H9 (cell line): ENCODE measurements at regions not wholly inside any gene's neighbourhood (a gene's known extent, or its start where the extent isn't known, plus 50 kb on each side); places are given as distances from the start of the nearest gene placed in this dataset.

Source experiments
- DNase-seq: peaks from one replicate; pipeline ENCODE4 v3.0.0-alpha.2; 2017
- H2AFZ ChIP-seq: one replicate; pipeline ENCODE4 v1.6.1; 2013; ENCODE audit warnings: mild to moderate bottlenecking, low read length, control low read depth, moderate library complexity
- H2AK5ac ChIP-seq: 2 replicates; pipeline ENCODE4 v1.6.1; 2013; ENCODE audit warnings: low read length, control low read depth, mixed read lengths; ENCODE audit not compliant: insufficient read length
- H2BK120ac ChIP-seq: one replicate; pipeline ENCODE4 v1.6.1; 2013; ENCODE audit warnings: low read depth, mild to moderate bottlenecking, low read length, control low read depth, inconsistent platforms; ENCODE audit not compliant: poor library complexity, severe bottlenecking
- H2BK12ac ChIP-seq: 2 replicates; pipeline ENCODE4 v1.6.1; 2013; ENCODE audit warnings: low read length, control low read depth, mixed read lengths, low read depth; ENCODE audit not compliant: insufficient read length
- H2BK15ac ChIP-seq: 2 replicates; pipeline ENCODE4 v1.6.1; 2013; ENCODE audit warnings: low read depth, low read length, control low read depth
- H2BK20ac ChIP-seq: one replicate; pipeline ENCODE4 v1.6.1; 2013; ENCODE audit warnings: low read depth, mild to moderate bottlenecking, low read length, control low read depth, inconsistent platforms; ENCODE audit not compliant: poor library complexity, severe bottlenecking
- H2BK5ac ChIP-seq: 2 replicates; pipeline ENCODE4 v1.6.1; 2013; ENCODE audit warnings: low read length, control low read depth, mixed read lengths; ENCODE audit not compliant: insufficient read length
- H3K14ac ChIP-seq: 2 replicates; pipeline ENCODE4 v1.6.1; 2013; ENCODE audit warnings: low read length, control low read depth; ENCODE audit not compliant: insufficient read depth
- H3K18ac ChIP-seq: 2 replicates; pipeline ENCODE4 v1.6.1; 2013; ENCODE audit warnings: low read depth, mild to moderate bottlenecking, mixed read lengths, low read length, control low read depth; ENCODE audit not compliant: insufficient read length
- H3K23ac ChIP-seq: 2 replicates; pipeline ENCODE4 v1.6.1; 2013; ENCODE audit warnings: low read length, control low read depth, mixed read lengths, low read depth; ENCODE audit not compliant: insufficient read length
- H3K23me2 ChIP-seq: 2 replicates; pipeline ENCODE4 v1.6.1; 2013; ENCODE audit warnings: low read depth, mild to moderate bottlenecking, mixed read lengths, low read length, control low read depth; ENCODE audit not compliant: insufficient read length, poor library complexity, severe bottlenecking
- H3K27ac ChIP-seq: 2 replicates; pipeline ENCODE4 v1.5.1; 2013; ENCODE audit warnings: low read length, control low read depth, mixed read lengths, low read depth; ENCODE audit not compliant: insufficient read length
- H3K27me3 ChIP-seq: 2 replicates; pipeline ENCODE4 v1.6.1; 2013; ENCODE audit warnings: low read length, control low read depth, inconsistent platforms; ENCODE audit not compliant: insufficient read depth
- H3K4ac ChIP-seq: 2 replicates; pipeline ENCODE4 v1.6.1; 2013; ENCODE audit warnings: low read depth, mild to moderate bottlenecking, control low read depth, inconsistent platforms, low read length, moderate library complexity
- H3K4me1 ChIP-seq: 2 replicates; pipeline ENCODE4 v1.6.1; 2013; ENCODE audit warnings: low read length, control low read depth, inconsistent platforms; ENCODE audit not compliant: insufficient read depth
- H3K4me2 ChIP-seq: 2 replicates; pipeline ENCODE4 v1.6.1; 2013; ENCODE audit warnings: low read length, control low read depth, mixed read lengths; ENCODE audit not compliant: insufficient read length, insufficient read depth
- H3K56ac ChIP-seq: 2 replicates; pipeline ENCODE4 v1.6.1; 2013; ENCODE audit warnings: low read depth, mild to moderate bottlenecking, mixed read lengths, low read length, control low read depth; ENCODE audit not compliant: insufficient read length
- H3K79me1 ChIP-seq: 2 replicates; pipeline ENCODE4 v1.6.1; 2013; ENCODE audit warnings: low read depth, mild to moderate bottlenecking, moderate library complexity, low read length, control low read depth, inconsistent platforms; ENCODE audit not compliant: insufficient read depth, poor library complexity, severe bottlenecking
- H3K79me2 ChIP-seq: 2 replicates; pipeline ENCODE4 v1.6.1; 2013; ENCODE audit warnings: low read length, control low read depth, inconsistent platforms; ENCODE audit not compliant: insufficient read depth
- H3K9ac ChIP-seq: 2 replicates; pipeline ENCODE4 v1.6.1; 2013; ENCODE audit warnings: low read length, control low read depth, mixed read lengths; ENCODE audit not compliant: insufficient read length; ENCODE audit errors: extremely low read depth
- H3K9me3 ChIP-seq: one replicate; pipeline ENCODE4 v1.6.1; 2013; ENCODE audit warnings: low read depth, low read length, inconsistent platforms; ENCODE audit not compliant: control insufficient read depth
- H3T11ph ChIP-seq: one replicate; pipeline ENCODE4 v1.6.1; 2013; ENCODE audit warnings: mild to moderate bottlenecking, low read length, control low read depth, inconsistent platforms
- H4K20me1 ChIP-seq: one replicate; pipeline ENCODE4 v1.6.1; 2013; ENCODE audit not compliant: control insufficient read depth, insufficient read length, insufficient read depth
- H4K5ac ChIP-seq: 2 replicates; pipeline ENCODE4 v1.6.1; 2013; ENCODE audit warnings: low read depth, mild to moderate bottlenecking, mixed read lengths, low read length, control low read depth; ENCODE audit not compliant: insufficient read length
- H4K8ac ChIP-seq: replicated peaks from 2 replicates; pipeline ENCODE4 v1.6.1; 2013; ENCODE audit warnings: low read length, control low read depth, mixed read lengths, low read depth; ENCODE audit not compliant: insufficient read length
- H4K91ac ChIP-seq: 2 replicates; pipeline ENCODE4 v1.6.1; 2013; ENCODE audit warnings: low read depth, mild to moderate bottlenecking, moderate library complexity, mixed read lengths, low read length, control low read depth; ENCODE audit not compliant: insufficient read length
- H3K27ac Mint-ChIP-seq, 3 experiments: 2 replicates in 2 of 3; 3 replicates in 1 of 3; pipeline ENCODE4 v1.8.0; 2020 to 2021; ENCODE audit warnings: mixed read lengths in 3 of 3, mild to moderate bottlenecking in 1 of 3, moderate library complexity in 1 of 3
- H3K27me3 Mint-ChIP-seq: 2 replicates; pipeline ENCODE4 v1.8.0; 2021; ENCODE audit warnings: low read depth, mild to moderate bottlenecking, moderate library complexity, mixed read lengths
- H3K36me3 Mint-ChIP-seq, 3 experiments: 2 replicates in 2 of 3; 3 replicates in 1 of 3; pipeline ENCODE4 v1.8.0; 2020 to 2021; ENCODE audit warnings: low read depth in 3 of 3, mixed read lengths in 3 of 3; ENCODE audit not compliant: insufficient read depth in 1 of 3
- H3K4me1 Mint-ChIP-seq, 2 experiments: 2 replicates each; pipeline ENCODE4 v1.8.0; 2020; ENCODE audit warnings: mixed read lengths in 2 of 2
- H3K4me3 Mint-ChIP-seq, 2 experiments: 2 replicates in 1 of 2; 3 replicates in 1 of 2; pipeline ENCODE4 v1.8.0; 2020 to 2021; ENCODE audit warnings: mild to moderate bottlenecking in 2 of 2, mixed read lengths in 2 of 2, moderate library complexity in 1 of 2
- H3K9me3 Mint-ChIP-seq, 2 experiments: 2 replicates in 1 of 2; 3 replicates in 1 of 2; pipeline ENCODE4 v1.8.0; 2020; ENCODE audit warnings: mild to moderate bottlenecking in 2 of 2, mixed read lengths in 2 of 2, moderate library complexity in 1 of 2
- CTCF ChIP-seq: fragments of 200-600 bp; sonication (generic); conservative IDR thresholded peaks from 3 replicates; pipeline ENCODE4 v1.8.0; 2021; ENCODE audit warnings: antibody characterized with exemption, mild to moderate bottlenecking
- WGBS: extraction: QIAGEN DNeasy Blood & Tissue Kit; methylation state at CpG from one replicate; pipeline ENCODE4 v1.1.7; 2013; ENCODE audit warnings: missing lambda C conversion rate, low lambda C conversion rate, mixed read lengths; ENCODE audit not compliant: insufficient read length; ENCODE audit errors: extremely low coverage; 5-methylcytosine and 5-hydroxymethylcytosine counted together

GRCh38 chr13:112014857-112015256 lies 52.1 kb upstream of the SOX1 start:
- Histone ChIP-seq H3K9ac (no peak overlapping the region), H2BK5ac (no peak overlapping the region), H3K23me2 (no peaks in the 10 kb centered on the region), H3K79me2 (no peaks in the 10 kb centered on the region), H3K4me2 (no peak overlapping the region), H4K91ac (no peak overlapping the region), H3K27me3 (no peaks in the 10 kb centered on the region), H2AK5ac (no peak overlapping the region), H3K18ac (no peak overlapping the region), H3K14ac (no peak overlapping the region), H3K56ac (no peak overlapping the region), H4K5ac (no peak overlapping the region), H2AFZ (no peak overlapping the region), H3K27ac (no peak overlapping the region), H3K79me1 (no peaks in the 10 kb centered on the region), H3K23ac (no peak overlapping the region), H4K20me1 (no peaks in the 10 kb centered on the region), H2BK120ac (no peak overlapping the region), H3K4ac (no peak overlapping the region), H2BK15ac (no peak overlapping the region), H3K9me3 (no peaks in the 10 kb centered on the region), H3K4me1 (no peaks in the 10 kb centered on the region), H2BK20ac (no peak overlapping the region), H4K8ac (no peak overlapping the region), H3T11ph (no peak overlapping the region), H2BK12ac (no peak overlapping the region)
- no peak for TF ChIP-seq CTCF
- peak overlapping the region in 1 of 2 experiments; percentile 44; a peak in 1 of 5 replicates for H3K4me3 Mint-ChIP-seq
- peaks cover 12 to 13% of the 10 kb centered on the region in 2 experiments for H3K9me3 Mint-ChIP-seq
- WGBS: no CpG with 5 or more reads among the region's 30 CpGs
- peaks cover 7 to 9% of the 10 kb centered on the region in 2 experiments; a peak in 3 of 4 replicates for H3K4me1 Mint-ChIP-seq
- H3K36me3 Mint-ChIP-seq: peaks cover 0 to 12% (median 2%) of the 10 kb centered on the region in 3 experiments; a peak in 3 of 7 replicates
- peaks cover 75% of the 10 kb centered on the region for H3K27me3 Mint-ChIP-seq
- no peak for DNase-seq
- H3K27ac Mint-ChIP-seq: no peak overlapping the region
